LNCAP (cell line): ENCODE measurements at regions not wholly inside any gene's neighbourhood (a gene's known extent, or its start where the extent isn't known, plus 50 kb on each side); places are given as distances from the start of the nearest gene placed in this dataset.

ENCODE experiments used
- CTCF ChIP-seq: fragments of 450-650 bp; IDR thresholded peaks from 2 replicates; pipeline ENCODE4 v1.5.1; 2017; ENCODE audit warnings: mild to moderate bottlenecking

GRCh38 chr10:43940898-43941837 is 292.5 kb upstream of the ZNF32 start:
- no peak for TF ChIP-seq CTCF

DNA sequence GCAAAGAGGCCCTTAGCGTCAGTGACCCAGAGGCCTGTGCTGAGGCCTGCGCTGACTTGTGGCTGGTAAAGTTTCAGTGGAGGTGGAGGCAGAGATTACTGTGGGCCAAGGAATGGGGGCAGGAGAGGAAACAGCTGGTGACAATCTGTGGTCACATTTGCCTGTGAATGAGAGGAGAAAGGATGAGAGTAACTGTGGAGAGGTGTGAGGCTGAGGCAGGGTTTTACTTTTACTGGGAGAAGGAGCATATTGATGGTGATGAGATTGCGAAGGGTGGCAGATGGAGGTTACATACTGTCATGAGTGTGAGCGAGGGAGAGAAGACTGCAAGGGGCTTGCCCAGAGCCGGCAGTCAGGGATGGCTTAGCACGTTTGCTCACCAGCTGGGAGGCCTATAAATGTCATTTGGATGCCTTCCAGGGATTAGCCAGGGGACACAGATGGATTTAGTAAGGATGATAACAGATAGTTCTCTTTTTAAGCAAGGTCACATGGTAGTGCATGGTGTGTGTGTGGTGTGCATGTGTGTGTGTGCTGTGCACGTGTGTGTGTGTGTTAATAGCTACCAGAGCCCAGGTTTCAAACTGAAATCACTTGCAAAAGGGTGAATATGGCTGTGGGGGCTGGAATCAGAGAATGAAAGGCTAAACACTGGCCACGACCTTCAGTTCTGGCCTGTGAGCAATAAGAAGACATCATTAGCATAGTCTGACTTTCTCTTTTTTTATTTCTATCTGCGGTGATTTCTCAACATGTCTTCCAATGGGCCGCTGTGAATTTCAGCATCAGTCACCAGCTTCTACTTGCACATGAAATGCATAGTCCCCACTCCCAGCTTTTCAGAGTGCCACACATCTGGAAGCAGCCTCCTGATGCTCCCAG is 291.5 kb upstream of the ZNF32 start:
- TF ChIP-seq CTCF: no peak

DNA sequence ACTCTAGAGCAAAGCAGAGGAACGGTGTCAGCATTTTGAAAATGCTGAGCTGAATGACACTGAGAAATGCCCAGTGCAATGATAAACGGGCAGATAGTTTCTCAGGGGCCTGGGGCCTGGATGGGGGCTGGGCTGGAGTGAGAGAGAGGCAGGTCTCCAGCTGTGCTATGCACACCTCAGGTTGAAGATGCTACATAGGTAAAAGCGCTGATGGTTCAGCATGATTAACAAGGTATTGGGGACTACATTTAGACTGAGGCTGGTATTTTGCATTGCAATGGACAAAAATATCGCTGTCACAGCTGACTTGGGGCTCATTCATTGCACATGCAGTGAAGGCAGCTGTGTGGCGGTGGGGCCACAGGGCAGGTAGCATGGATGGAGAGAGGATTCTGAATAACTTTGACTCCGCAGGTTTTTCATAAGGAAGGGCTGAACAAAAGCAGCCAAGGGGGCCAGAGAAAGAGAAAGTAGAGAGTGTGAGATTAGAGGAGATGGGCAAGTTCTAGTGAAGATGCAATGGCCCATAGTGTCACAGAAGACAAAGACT is 290.8 kb upstream of the ZNF32 start:
- no peak for TF ChIP-seq CTCF

GRCh38 chr10:43938810-43939209 is 290.1 kb upstream of the ZNF32 start:
- no peak for TF ChIP-seq CTCF

GRCh38 chr10:43931308-43931930 is 282.7 kb upstream of the ZNF32 start:
- TF ChIP-seq CTCF: no peak

DNA sequence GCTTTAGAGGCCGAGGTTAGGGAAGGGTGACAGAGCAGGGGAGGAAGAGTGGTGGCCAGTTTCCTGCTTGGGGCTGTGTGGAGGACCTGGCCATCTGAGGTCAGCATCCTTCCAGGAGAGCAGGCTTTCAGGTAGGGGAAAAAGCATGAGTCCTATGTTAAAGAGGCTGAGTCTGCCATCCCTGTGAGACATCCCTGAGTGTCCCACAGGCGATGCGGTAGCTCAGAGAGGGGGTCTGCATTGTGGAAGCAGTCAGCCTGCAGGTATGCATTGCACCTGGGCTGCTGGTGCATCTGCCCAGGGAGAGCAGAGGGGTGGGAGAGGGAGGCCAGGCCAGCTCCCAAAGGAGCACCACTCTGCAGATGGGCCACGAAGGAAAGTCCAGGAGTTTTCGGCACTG is 282.1 kb upstream of the ZNF32 start:
- TF ChIP-seq CTCF: no peak

DNA sequence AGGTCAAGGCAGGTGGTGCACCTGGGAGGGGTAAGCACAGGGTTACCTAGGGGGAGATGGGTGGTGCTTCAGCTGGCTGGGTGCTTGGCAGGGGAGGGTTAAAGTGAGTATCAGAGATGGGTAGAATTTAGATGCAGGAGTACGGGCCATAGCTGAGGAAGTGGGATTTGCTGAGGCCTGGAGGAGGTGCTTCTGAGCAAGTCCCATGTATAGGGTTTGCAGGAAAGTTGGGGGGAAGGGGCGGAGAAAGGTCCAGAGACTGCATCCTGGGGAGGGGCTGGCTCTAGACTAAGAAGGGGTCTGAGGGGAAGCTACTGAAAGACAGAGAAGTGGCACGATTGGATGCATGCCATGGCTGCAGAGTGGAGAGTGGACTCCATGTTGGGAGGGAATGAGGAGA is 281.6 kb upstream of the ZNF32 start:
- no peak for TF ChIP-seq CTCF
